Left colon (tissue), 2 donors: ENCODE measurements at regions not wholly inside any gene's neighbourhood (a gene's known extent, or its start where the extent isn't known, plus 50 kb on each side); places are given as distances from the start of the nearest gene placed in this dataset.

Source experiments
- ATAC-seq: fragments of 200-7000 bp; cut with Tn5 transposase; one replicate; pipeline ENCODE4 v1.9.1; 2020; ENCODE audit warnings: mild to moderate bottlenecking, moderate library complexity
- DNase-seq, 2 donors: peaks; one replicate each; pipeline ENCODE4 v3.0.0-alpha.2; 2020
- intact Hi-C, 2 donors: fragments of 100-400 bp; cut with DNase I in 1 of 2; cut with micrococcal nuclease in 1 of 2; formaldehyde crosslinking; loops; one replicate each; pipeline versions ENCODE4 v1.11.2 to v1.14.0; 2022; cut with DNase I, micrococcal nuclease
- donor health status: DM: no; HTN: no; CAD: no.
- donor health status: DM: yes; HTN: yes; CAD: no.

DNA sequence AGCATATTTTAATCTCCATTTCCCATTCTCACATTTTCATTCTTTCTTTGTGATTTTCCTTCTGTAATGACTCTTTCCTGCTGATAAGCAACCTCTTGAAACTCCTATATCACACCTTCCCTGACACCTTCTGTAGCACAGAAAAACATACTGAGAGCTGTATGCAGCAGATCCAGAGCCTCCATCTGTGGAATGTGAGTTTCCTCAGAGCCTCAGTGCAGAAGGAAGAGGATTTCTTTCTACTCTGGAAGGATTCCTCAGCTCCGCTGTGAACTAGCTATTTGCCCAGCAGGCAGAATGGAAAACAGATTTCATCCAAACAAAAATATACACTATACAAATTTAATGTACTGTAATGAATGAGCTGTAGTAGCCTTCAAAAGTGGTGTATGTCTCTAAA, 841.3 kb upstream of the ZWINT start:
- DNase-seq, result no peak
- intact Hi-C loops, result no loop called here
- ATAC-seq, result no peak

DNA sequence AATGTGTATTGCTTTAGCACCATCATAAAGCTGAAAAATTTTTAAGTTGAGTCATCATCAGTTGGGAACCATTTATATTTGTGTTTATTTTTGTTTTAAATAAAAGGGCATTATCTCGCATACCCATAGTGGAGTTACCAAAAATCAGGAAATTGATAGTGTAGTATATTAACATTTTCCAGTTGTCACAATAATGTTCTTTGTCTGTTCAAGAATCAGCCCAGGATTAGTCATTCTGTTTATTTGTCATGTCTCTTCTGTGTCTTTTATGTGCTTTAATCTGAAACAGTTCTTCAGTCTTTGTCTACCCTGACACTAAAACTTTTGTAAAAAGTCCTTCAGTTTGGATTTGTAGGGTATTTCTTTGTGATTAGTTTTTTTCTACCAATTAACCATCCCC, 827.8 kb upstream of the ZWINT start:
- ATAC-seq (no peak), DNase-seq (no peak)
- intact Hi-C loops, result no loop called here

DNA sequence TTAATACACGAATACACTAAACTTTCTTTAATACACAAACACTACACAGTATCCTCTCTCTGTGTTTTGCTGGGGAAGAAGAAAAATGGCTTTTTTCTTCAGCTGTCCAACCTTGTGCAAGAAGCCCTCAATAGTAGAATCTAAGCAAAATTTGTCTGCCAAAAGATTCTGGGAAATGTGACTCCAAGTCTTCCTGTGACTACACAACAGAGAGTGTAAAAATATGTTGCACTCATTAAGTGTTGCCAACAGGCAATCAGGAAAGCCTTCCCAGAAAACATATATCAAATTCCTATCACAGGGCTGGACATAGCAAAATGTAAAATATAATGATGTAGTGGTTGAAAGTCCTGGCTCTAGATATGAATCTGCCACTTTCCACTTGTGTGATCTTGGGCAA, 825.1 kb upstream of the ZWINT start:
- ATAC-seq, result no peak
- intact Hi-C loops, result no loop called here
- no peak for DNase-seq

DNA sequence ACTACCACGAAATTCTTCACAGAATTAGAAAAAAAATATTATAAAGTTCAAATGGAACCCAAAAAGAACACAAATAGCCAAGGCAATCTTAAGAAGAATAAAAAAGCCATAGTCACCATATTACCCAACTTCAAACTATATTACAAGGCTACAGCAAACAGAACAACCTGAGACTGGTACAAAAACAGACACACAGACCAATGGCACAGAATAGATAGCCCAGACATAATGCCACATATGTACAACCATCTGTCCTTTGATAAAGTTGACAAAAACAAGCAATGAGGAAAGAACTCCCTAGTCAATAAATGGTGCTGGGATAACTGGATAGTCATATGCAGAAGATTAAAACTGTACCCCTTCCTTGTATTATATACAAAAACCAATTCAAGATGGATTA, 808.5 kb upstream of the ZWINT start:
- intact Hi-C loops, result no loop called here
- no peak for DNase-seq
- peak; percentile 55 for ATAC-seq

DNA sequence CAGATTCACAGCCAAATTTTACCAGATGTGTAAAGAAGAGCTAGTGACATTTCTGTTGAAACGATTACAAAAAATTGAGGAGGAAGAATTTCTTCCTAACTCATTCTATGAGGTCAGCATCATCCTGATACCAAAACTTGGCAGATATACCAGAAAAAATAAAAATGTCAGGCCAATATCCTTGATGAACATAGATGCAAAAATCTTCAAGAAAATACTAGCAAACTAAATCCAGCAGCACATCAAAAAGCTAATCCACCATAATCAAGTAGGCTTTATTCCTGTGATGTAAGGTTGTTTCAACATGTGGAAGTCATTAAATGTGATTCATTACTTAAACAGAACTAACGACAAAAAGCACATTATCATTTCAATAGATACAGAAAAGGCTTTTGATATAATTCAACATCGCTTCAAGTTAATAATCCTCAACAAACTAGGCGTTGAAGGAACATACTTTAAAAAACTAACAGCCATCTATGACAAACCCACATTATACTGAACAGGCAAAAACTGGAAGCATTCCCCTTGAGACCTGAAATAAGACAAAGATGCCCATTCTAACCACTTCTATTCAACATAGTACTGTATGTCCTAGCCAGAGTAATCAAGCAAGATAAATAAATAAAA, 807.7 kb upstream of the ZWINT start:
- intact Hi-C loops, result no loop called here
- no peak for DNase-seq
- ATAC-seq, result no peak

DNA sequence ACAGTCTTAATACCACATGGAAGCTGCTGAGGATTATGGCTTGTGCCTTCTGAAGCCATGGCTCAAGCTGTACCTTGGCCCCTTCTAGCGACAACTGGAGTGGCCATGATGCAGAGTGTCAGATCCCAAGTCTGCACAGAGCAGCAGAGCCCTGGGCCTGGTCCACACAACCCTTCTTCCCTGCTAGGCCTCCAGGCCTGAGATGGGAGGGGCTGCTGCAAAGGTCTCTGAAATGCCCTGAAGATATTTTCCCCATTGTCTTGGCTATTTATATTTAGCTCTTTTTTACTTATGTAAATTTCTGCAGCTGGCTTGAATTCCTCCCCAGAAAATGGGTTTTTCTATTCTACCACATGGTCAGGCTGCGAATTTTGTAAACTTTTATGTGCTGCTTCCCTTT, 804.6 kb upstream of the ZWINT start:
- intact Hi-C loops, result no loop called here
- DNase-seq (no peak), ATAC-seq (no peak)

DNA sequence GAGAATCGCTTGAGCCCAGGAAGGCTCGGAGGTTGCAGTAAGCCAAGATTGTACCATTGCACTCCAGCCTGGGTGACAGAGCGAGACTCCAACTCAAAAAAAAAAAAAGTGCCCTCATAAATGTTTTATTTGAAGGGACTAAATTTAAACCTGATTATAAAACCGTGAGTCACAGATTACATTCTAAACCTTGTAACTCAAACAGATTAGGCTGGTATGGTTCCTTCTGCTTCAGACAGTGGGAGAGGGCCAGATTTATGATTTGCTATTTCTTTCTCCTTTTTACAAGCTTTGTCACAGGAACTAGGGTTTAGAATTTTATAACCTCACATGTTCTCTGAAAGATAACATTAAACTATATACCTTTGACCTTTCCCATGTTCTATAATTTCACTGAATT, 801.2 kb upstream of the ZWINT start:
- intact Hi-C loops, result no loop called here
- no peak for DNase-seq
- peak; percentile 97 for ATAC-seq

DNA sequence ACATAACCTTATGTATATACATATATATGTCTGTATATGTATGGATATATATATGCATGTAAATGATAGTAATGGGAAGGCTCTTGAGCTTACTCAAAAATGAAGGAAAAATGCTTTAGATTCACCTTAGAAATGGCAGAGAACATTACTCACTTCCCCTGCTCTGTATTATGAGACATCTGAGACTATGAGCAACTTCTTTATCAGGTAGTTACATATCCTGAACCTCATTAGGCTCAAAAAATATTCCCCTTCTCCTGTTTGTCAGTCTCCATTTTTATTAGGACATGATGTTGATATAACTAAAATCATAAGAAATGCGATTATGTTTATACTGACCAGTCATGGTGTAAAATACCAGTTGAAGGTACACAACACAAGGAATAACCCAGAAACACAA, 800.1 kb upstream of the ZWINT start:
- DNase-seq (no peak), ATAC-seq (no peak)
- intact Hi-C loops, result no loop called here

DNA sequence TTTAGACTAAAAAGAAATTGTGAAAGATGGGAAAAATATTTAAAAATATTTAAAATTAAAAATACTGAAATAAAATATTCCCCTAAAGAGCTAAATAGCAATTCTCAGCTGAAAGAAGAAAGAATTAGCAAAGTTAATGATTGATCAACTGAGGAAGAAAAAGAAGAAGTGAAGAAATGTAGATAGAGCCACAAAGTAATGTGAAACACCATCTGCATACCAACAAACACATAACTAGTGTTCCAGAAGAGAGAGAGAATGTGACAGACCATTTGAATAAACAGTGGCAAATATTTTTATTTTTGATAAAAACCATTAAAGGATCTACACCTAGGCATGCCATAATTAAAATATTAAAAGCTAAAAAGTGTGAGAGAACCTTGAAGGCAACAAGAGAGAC, 784.5 kb upstream of the ZWINT start:
- ATAC-seq, result no peak
- intact Hi-C loops, result no loop called here
- DNase-seq, result no peak

DNA sequence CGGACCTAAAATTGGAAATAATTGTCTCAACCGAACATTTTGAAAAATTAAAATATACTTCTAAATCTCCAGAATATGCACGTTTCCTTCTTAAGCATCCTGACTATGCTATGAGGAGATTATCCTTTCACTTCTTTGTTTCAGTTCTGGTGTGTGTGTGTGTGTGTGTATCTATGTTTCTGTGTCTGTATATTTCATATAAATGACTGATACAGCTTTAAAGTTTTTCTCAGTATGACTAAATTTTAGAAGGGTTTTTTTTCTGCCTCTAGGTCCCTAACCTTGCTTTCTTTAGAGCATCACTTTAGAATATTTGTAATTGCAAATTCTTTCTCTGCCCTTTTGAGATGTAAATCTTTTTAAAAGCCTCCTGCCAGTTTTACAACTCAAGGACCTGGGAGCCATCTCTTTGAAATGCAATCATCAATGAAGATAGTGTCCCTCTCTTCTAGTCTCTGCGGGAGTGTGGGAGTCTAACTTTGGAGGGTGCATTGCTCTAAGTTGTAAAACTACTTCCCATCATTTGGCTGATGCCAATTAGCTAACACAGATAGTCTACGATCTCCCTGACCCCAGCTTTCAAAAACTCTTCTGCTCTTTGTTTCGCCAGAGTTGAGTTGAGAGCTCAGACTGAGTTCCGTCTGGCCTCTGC, 782.0 kb upstream of the ZWINT start:
- DNase-seq, result no peak
- ATAC-seq, result no peak
- intact Hi-C loops, result no loop called here

DNA sequence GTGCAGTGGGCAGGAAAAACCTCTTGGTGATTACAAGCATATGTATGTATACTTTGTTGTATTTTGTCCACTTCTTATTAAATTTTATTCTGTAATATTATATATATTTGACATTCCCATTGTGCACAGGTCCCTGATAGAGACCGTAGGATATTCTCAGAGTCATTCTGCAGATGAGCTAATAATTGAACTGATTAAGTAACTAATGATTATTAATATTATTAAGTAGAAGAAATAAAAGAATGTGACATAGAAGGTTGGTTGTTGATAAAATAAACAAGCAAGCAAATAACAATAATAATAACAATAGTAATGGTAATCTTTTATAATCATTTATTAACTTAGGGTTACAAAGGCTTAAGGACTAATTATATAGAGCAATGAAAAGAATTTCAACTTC, 780.6 kb upstream of the ZWINT start:
- DNase-seq (no peak), ATAC-seq (no peak)
- intact Hi-C loops, result no loop called here

DNA sequence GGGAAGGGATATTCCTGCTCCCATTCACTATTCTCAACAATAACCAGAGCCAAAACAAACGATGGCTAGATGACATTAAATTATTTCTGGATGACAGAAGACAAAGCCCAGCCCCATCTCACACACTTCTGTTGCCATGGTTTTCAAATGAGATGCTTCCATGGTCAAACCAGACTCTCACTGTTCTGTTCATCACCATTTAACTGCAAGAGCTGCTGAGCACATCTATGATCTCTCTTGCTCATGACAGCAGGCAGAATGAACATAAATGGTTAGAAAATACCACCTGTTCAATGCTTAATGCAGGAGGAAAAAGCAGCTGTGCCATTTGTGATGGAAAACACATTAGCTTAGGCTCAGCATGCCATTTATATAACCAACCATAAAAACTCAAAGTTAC, 758.6 kb upstream of the ZWINT start:
- intact Hi-C loops, result no loop called here
- no peak for ATAC-seq
- no peak for DNase-seq

DNA sequence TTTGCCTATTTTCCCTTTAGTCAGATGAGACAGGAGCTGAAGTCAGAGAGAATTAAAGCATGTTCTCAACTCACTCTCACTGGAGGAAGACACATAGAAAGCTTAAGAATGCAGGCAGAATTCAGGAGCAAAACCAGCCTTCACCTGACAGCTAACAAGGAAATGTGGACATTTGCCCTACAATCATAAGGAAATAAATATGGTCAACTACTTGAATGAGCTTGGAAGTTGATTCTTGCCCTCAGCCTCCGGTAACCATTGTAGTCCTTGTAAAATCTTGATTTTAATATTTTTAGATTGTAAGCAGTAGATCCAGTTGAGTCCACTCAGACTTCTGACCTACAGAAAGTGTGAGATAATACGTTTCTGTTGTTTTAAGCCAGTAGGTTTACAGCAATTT, 752.5 kb upstream of the ZWINT start:
- intact Hi-C loops, result no loop called here
- DNase-seq, result no peak
- ATAC-seq, result peak; percentile 100

DNA sequence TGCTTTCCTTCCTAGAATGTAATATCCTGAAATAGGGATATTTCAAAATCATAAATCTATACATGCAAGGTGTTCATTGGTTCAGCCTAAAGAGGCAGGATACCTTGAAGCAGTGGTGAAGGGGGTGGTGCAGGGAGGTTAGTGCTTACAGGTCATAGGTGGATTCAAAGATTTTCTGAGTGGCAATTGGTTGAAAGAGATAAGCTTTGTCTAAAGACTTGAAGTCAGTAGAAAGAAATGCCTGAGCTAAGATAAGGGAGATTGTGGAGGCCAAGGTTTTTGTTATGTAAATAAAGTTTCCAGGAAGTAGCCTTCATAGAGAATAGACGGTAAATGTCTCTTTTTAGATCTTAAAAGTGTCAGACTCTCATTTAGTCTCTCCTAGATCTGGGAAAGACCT, 741.2 kb upstream of the ZWINT start:
- peak; percentile 42 for ATAC-seq
- intact Hi-C loops, result no loop called here
- DNase-seq, result no peak

DNA sequence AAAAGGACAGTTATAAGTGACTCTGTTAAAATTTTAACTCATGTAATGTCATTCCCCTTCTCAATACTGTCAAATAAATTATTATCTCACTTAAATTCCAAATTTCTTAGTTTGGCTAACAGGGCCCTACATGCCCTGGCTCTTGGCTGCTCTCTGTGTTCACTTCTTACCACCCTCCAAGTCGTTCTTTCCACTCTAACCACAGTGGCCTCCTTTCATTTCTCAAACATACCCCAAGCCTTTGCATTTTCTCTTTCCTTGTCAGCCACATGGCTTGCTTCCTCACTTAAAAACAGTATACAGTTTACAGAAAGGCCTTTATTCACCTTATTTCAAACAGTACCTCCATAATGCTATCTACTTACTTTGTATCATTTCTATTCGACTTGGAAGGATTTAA, 737.1 kb upstream of the ZWINT start:
- intact Hi-C loops, result no loop called here
- ATAC-seq (no peak), DNase-seq (no peak)

DNA sequence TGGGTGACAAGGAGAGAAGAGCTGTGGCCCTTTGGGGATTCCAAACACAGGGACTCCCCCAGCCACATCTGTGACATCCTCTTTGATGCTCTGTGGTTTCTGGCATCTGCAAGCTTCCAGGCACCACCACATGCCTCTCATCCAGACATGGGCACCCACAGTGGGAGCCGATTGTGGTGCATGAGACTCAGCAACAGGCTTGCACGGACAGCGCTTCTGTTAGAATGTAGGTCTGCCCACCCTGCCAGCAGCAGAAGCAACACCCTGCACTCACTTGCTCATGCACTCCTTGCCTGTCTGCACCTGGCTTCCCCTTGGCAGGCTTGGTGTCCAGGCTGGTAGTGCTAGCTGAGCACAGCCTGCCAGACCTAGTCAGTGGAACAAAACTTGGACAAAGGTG, 735.0 kb upstream of the ZWINT start:
- intact Hi-C loops, result no loop called here
- no peak for DNase-seq
- ATAC-seq, result no peak

DNA sequence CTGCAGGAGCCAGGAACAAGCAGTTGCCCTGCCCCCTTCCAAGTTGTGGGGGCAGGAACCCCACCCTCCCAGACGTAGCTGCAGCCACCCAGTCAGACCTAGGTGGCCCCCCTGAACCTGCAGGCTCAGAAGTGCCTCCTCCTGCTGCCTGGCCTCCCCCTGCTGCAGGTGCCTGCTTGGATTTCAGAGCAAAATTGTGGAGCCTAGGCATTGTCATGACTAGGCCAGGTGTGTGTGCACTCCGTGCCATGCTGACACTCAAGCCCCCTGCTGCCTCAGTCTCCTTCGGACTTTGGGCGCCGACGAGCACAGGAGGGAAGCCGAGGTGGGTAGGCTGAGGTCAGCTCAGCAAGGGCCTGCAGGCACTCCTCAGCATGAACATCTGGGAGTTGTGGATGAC, 733.9 kb upstream of the ZWINT start:
- ATAC-seq (no peak), DNase-seq (no peak)
- intact Hi-C loops, result no loop called here

DNA sequence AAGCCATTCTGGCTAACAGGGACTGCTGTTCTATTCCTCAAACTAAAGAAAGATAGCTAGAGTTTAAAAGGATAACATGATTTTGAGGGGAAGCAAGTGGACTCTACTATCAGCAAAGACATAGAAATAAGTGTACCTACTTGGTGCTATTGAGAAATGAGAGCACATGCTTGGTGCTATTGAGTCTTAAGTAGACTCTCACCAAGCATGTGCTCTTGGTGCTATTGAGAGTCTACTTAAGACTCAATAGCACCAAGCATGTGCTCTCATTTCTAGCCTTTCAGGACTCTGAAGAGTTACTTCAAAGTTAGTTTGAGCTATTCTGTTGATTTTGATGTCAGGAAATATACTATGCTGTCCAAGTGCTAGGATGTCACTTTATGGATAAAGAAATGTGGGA, 733.0 kb upstream of the ZWINT start:
- intact Hi-C loops, result no loop called here
- DNase-seq (no peak), ATAC-seq (no peak)

DNA sequence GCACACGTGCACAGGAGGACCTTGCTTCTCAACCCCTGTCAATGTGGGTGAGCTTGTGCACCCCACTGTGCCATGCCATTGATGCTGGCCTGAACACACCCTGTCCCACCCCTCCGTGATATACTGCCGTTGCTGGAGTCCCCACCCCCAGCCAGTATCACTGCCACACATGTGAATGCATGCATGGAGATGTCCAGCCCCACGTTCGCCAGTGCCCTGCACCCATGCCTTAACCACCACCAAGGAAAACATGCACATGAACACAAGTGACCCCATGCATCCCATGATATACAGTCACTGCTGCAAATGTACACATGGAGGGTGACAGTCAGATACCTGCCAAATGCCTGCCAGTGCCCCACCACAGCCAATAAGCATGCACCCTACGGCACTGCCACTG, 692.5 kb upstream of the ZWINT start:
- DNase-seq, result no peak

DNA sequence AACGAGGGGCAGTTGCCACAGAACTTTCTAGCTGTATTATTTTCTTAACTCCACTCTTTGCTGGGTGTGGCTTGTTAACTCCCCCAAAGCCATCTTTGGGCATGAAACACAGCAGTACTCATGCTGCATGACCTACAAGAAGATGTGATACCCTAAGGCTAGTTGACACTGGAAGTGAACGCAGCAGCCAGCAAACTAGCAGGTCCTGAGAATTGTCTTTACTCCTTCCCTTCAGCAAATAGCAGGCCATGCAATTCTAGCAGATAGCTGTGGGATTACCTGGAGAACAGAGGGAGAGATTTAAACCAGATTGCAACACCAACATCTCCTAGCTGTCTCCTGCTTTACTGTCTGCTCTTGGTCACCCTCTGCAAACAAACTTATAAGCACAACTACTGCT, 688.0 kb upstream of the ZWINT start:
- intact Hi-C loops, result no loop called here
- no peak for ATAC-seq
- no peak for DNase-seq

More for the DNA sequence above, 692.5 kb upstream of the ZWINT start:
- intact Hi-C loops, result no loop called here
- no peak for ATAC-seq

DNA sequence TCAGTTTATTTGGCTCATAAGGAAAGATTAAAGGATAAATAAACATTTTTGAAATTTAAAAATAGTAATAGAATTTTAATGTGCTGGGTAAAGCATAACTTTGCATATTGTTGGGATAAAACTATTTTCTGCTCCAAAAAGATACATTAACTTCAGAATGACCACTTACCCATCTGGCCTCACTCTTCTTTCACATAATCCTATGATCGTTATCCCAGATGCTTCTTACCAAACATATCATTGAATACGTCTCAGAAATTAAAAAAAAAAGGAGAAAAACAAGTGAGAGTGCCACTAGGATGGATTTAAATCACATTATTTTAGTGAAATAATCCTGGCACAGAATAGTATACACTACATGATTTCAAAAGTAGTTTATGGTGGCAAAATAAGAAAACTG, 677.5 kb upstream of the ZWINT start:
- ATAC-seq, result no peak
- intact Hi-C loops, result no loop called here
- no peak for DNase-seq
